GM12872 (cell line): ENCODE measurements at regions not wholly inside any gene's neighbourhood (a gene's known extent, or its start where the extent isn't known, plus 50 kb on each side); places are given as distances from the start of the nearest gene placed in this dataset.

Source experiments
- TF ChIP-seq, protein P1 (sequence below): IDR thresholded peaks from 3 replicates; pipeline ENCODE4 v1.5.1; 2011; ENCODE audit warnings: low read depth, mild to moderate bottlenecking, low read length, moderate library complexity; ENCODE audit not compliant: insufficient read depth

DNA sequence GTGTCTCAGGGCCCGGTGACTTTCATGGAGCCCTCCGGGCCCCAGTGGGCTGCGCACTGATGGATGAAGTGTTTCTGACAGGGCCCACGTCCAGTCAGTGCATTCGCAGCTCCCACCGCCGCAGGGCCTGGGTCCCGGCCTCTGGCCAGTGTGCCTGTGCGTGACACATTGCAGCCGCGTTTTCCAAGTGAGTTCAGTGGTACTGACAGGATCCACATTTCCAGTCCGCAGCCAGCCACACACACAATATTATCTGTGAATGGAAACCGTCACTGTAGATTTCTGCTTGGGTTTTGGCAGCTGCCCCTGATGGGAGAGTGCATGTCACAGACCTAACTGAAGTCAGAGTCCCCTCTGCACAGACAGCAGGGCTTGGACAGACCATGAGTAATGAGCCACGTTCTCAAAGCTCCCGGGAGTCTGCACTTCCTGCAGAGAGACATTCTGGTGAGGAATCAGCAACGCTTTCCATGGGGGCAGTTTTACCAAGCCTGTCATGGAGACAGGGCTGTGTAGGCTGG, 171.4 kb downstream of the MYLK4 start:
- TF ChIP-seq, protein P1, sequence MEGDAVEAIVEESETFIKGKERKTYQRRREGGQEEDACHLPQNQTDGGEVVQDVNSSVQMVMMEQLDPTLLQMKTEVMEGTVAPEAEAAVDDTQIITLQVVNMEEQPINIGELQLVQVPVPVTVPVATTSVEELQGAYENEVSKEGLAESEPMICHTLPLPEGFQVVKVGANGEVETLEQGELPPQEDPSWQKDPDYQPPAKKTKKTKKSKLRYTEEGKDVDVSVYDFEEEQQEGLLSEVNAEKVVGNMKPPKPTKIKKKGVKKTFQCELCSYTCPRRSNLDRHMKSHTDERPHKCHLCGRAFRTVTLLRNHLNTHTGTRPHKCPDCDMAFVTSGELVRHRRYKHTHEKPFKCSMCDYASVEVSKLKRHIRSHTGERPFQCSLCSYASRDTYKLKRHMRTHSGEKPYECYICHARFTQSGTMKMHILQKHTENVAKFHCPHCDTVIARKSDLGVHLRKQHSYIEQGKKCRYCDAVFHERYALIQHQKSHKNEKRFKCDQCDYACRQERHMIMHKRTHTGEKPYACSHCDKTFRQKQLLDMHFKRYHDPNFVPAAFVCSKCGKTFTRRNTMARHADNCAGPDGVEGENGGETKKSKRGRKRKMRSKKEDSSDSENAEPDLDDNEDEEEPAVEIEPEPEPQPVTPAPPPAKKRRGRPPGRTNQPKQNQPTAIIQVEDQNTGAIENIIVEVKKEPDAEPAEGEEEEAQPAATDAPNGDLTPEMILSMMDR: no peak

GRCh38 chr6:2578767-2579166, 172.0 kb downstream of the MYLK4 start:
- TF ChIP-seq, protein P1: no peak

DNA sequence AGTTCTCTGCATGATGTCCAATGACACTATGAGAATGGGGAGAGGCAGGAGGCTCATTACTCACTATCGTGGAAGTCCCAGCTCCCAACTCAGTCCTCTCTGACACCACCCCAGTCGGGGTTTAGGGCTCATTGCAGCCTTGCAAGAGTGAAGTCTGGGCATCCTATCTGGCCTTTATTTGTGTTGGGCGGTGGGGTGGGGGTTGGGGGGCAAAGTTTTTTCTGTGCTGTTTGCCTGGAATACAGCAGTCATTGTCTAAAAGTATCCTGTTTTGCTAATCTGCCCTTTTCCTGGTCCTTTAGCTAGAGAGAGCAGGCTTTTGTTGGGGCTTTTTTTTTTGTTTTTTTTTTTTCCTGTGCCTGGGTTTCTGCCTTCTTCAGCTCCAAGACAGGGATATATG, 174.2 kb downstream of the MYLK4 start:
- TF ChIP-seq, protein P1: no peak

GRCh38 chr6:2575236-2575635, 175.5 kb downstream of the MYLK4 start:
- TF ChIP-seq, protein P1: no peak

DNA sequence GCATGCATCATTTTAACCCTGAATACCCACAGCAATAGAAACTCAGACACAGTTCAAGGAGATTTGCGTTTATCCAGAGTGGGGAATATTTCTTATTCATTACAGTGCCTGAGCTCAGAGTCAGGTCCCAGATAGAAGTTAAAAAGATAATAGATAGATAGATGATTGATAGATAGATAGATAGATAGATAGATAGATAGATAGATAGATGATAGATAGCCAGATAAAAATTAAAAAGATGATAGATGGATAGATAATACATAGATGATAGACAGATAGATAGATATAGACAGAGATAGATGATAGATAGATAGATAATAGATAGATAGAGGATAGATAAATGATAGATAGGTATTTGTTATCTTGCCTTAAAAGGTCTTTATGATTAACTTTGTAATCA, 184.7 kb downstream of the MYLK4 start:
- TF ChIP-seq, protein P1: no peak

DNA sequence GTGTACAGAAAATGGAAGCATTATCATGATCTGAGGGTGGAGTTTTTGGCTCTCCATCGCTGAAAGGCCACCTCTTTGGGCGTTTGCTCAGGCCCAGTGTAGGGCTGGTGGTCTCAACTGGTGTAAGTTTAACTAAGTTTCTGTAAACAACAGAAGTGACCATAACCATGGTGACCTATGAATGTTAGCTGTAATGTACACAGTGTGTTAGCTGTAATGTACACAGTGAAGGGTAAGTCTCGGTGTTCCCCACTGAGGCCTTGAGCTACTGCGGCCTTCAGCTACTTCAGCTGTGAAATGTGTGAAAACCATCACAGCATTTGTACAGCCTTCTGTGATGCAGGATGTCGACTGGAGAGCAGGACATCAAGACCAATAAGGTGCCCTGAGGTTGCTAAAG, 185.2 kb downstream of the MYLK4 start:
- TF ChIP-seq, protein P1: no peak

DNA sequence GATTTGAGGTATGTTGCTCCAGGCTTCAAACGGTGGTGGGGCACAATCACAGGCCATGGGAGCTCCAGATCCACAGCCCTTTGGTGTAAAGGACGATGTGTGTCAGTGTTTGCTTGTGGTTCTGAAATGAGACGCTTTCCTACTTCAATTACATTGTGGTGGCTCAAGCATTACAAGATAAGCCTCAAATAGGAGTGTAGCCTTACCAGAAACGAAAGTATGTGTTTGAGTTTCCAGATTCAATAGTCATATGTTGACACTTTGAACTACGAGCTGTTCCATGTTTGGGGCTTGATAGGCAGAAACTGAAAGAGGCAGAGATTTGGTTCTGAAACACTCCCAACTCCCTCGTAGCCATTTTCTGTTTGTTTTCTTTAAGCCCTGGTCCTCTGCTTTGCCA, 187.1 kb downstream of the MYLK4 start:
- TF ChIP-seq, protein P1: no peak
